ENCODE measurements at regions not wholly inside any gene's neighbourhood (a gene's known extent, or its start where the extent isn't known, plus 50 kb on each side); places are given as distances from the start of the nearest gene placed in this dataset.

DNA sequence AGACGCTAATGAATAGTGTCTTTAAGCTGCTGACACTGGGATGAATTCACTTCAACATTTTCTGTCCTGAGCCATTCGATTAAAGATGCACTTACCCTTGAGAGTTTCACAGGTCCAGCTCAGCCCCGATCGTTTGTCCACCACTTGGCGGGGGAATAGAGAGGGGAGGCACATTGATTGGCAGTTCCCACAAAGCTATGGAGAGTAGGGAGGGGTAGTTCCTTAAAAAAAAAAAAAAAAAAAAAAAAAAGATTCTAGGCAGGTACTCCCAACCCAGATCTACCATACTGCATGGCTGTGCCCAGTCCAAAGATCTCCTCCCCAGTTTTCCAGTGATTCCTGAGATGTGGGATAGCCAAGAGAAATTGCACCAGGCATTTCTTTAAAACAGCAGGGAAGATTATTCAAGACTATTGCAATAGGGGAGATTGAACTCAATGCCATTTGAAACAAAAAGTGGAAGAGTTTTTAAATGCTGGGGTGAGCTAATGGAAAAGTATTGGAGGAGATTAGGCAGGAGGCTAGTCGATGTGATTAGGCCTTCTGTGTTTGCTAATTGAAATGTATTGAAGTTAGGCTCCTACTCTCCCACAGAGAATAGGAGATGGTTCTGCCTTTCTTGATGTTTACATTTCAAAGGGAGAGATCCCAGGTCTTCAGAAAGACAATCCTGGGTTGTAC, 2217.4 kb upstream of the WWC1 start:
- no peaks in the 10 kb centered on the region for H4K20me1 ChIP-seq (ENCODE audit: control insufficient read depth, insufficient read depth)
- ChIA-PET RAD21 (ENCODE audit: unreplicated experiment) (interaction anchor here (0.6 kb wide), 1 partner anchor 269 kb away, joined by 3 read pairs; no protein-coding TSS in a partner anchor), CTCF (no interaction called here), POLR2A (interaction anchor here (0.6 kb wide), 1 partner anchor 776 kb away, joined by 8 read pairs; no protein-coding TSS in a partner anchor), SMC1A (ENCODE audit: uncharacterized antibody, unreplicated experiment) (interaction anchor here (0.8 to 0.9 kb wide), 2 partner anchors 8 to 11 kb away, joined by 3 read pairs; no protein-coding TSS in a partner anchor)
- WGBS (ENCODE audit: insufficient coverage, insufficient replicate concordance, low lambda C conversion rate, missing lambda C conversion rate) = 49% methylated on average over 6 of the region's 6 CpGs
- H3K79me2 ChIP-seq (ENCODE audit: control insufficient read depth, insufficient read depth, low read length) = no peaks in the 10 kb centered on the region
- intact Hi-C loops (cut with micrococcal nuclease; ENCODE audit: unreplicated experiment) = no loop called here
- no peak for FAIRE-seq
- H3K4me3 ChIP-seq = no peak overlapping the region
- no peak overlapping the region for H2AFZ ChIP-seq (ENCODE audit: control insufficient read depth, low read depth, low read length)
- H3K27ac ChIP-seq (ENCODE audit: control insufficient read depth, insufficient read depth) = no peak overlapping the region
- in situ Hi-C loops (cut with MboI) = no loop called here
- H3K9me3 ChIP-seq (replicated peaks; ENCODE audit: control insufficient read depth, insufficient read depth, low read length) = no peaks in the 10 kb centered on the region
- ATAC-seq = no peak
- H3K9ac ChIP-seq (ENCODE audit: control insufficient read depth, insufficient read depth, low read length) = no peak overlapping the region
- H3K4me2 ChIP-seq (ENCODE audit: control insufficient read depth, insufficient read depth) = no peak overlapping the region
- H3K4me1 ChIP-seq (ENCODE audit: control insufficient read depth, insufficient read depth, low read length) = no peaks in the 10 kb centered on the region
- H3K27me3 ChIP-seq (replicated peaks in 1 of 2; ENCODE audit: control insufficient read depth in 2 of 2, insufficient read depth in 2 of 2, low read length in 1 of 2) = no peaks in the 10 kb centered on the region
- no peaks in the 10 kb centered on the region for H3K36me3 ChIP-seq (ENCODE audit: control insufficient read depth in 2 of 2, insufficient read depth in 2 of 2, low read length in 1 of 2)
- BruUV-seq (replicated peaks) = no TSS peak
- no peak for DNase-seq (ENCODE audit: low read depth, low spot score)
- TF ChIP-seq RFX5 (IDR thresholded peaks at IDR 0.05; ENCODE audit: low read depth, low read length) (no peak), TCF12 (IDR thresholded peaks at IDR 0.05; ENCODE audit: low read depth, low read length) (no peak), TAF1 (IDR thresholded peaks at IDR 0.05; ENCODE audit: borderline replicate concordance, low read depth, low read length) (no peak), MYC (IDR thresholded peaks at IDR 0.05; ENCODE audit: insufficient read depth, insufficient read length, insufficient replicate concordance, low read length, severe bottlenecking) (no peak), BHLHE40 (IDR thresholded peaks at IDR 0.05; ENCODE audit: borderline replicate concordance in 1 of 2, low read depth in 2 of 2, low read length in 1 of 2) (no peak), HDAC6 (IDR thresholded peaks at IDR 0.05; ENCODE audit: unreplicated experiment) (no peak), RB1 (IDR thresholded peaks at IDR 0.05; ENCODE audit: borderline replicate concordance) (no peak), CREM (IDR thresholded peaks at IDR 0.05; ENCODE audit: low read depth) (no peak), KLF5 (IDR thresholded peaks at IDR 0.05; ENCODE audit: partially characterized antibody) (no peak), MTA2 (IDR thresholded peaks at IDR 0.05; ENCODE audit: low read depth) (no peak), FOXK2 (IDR thresholded peaks at IDR 0.05) (no peak), SUPT20H (IDR thresholded peaks at IDR 0.05; ENCODE audit: borderline replicate concordance, control insufficient read depth, low read depth, low read length) (no peak), E4F1 (IDR thresholded peaks at IDR 0.05; ENCODE audit: borderline replicate concordance, partially characterized antibody) (no peak), ZSCAN29 (IDR thresholded peaks at IDR 0.05) (no peak), WRNIP1 (IDR thresholded peaks at IDR 0.05; ENCODE audit: borderline replicate concordance, low read depth, low read length) (no peak)
- TF ChIP-seq, protein P1, sequence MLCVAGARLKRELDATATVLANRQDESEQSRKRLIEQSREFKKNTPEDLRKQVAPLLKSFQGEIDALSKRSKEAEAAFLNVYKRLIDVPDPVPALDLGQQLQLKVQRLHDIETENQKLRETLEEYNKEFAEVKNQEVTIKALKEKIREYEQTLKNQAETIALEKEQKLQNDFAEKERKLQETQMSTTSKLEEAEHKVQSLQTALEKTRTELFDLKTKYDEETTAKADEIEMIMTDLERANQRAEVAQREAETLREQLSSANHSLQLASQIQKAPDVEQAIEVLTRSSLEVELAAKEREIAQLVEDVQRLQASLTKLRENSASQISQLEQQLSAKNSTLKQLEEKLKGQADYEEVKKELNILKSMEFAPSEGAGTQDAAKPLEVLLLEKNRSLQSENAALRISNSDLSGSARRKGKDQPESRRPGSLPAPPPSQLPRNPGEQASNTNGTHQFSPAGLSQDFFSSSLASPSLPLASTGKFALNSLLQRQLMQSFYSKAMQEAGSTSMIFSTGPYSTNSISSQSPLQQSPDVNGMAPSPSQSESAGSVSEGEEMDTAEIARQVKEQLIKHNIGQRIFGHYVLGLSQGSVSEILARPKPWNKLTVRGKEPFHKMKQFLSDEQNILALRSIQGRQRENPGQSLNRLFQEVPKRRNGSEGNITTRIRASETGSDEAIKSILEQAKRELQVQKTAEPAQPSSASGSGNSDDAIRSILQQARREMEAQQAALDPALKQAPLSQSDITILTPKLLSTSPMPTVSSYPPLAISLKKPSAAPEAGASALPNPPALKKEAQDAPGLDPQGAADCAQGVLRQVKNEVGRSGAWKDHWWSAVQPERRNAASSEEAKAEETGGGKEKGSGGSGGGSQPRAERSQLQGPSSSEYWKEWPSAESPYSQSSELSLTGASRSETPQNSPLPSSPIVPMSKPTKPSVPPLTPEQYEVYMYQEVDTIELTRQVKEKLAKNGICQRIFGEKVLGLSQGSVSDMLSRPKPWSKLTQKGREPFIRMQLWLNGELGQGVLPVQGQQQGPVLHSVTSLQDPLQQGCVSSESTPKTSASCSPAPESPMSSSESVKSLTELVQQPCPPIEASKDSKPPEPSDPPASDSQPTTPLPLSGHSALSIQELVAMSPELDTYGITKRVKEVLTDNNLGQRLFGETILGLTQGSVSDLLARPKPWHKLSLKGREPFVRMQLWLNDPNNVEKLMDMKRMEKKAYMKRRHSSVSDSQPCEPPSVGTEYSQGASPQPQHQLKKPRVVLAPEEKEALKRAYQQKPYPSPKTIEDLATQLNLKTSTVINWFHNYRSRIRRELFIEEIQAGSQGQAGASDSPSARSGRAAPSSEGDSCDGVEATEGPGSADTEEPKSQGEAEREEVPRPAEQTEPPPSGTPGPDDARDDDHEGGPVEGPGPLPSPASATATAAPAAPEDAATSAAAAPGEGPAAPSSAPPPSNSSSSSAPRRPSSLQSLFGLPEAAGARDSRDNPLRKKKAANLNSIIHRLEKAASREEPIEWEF (IDR thresholded peaks at IDR 0.05; ENCODE audit: insufficient replicate concordance, low read depth, low read length) = no peak
- TF ChIP-seq, protein P2, sequence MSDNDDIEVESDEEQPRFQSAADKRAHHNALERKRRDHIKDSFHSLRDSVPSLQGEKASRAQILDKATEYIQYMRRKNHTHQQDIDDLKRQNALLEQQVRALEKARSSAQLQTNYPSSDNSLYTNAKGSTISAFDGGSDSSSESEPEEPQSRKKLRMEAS (IDR thresholded peaks at IDR 0.05; ENCODE audit: low read depth, low read length) = no peak

Data from GM12878 (cell line).